ENCODE measurements at regions not wholly inside any gene's neighbourhood (a gene's known extent, or its start where the extent isn't known, plus 50 kb on each side); places are given as distances from the start of the nearest gene placed in this dataset.

GRCh38 chr13:107743100-107743499 is 472.2 kb downstream of the LIG4 start:
- H3K4me3 ChIP-seq (ENCODE audit: low read length): no peak overlapping the region
- no peak for TF ChIP-seq ZNF274 (IDR thresholded peaks at IDR 0.05; ENCODE audit: low read depth, low read length)

GRCh38 chr13:107742544-107742943 is 472.8 kb downstream of the LIG4 start:
- H3K4me3 ChIP-seq (ENCODE audit: low read length): no peak overlapping the region
- TF ChIP-seq ZNF274 (IDR thresholded peaks at IDR 0.05; ENCODE audit: low read depth, low read length): no peak

- H3K4me3 ChIP-seq (ENCODE audit: low read length): no peak overlapping the region
- no peak for TF ChIP-seq ZNF274 (IDR thresholded peaks at IDR 0.05; ENCODE audit: low read depth, low read length)
Measured at GRCh38 chr13:107738004-107738403, 477.3 kb downstream of the LIG4 start.

GRCh38 chr13:107736731-107737130 is 478.6 kb downstream of the LIG4 start:
- TF ChIP-seq ZNF274 (IDR thresholded peaks at IDR 0.05; ENCODE audit: low read depth, low read length): no peak

GRCh38 chr13:107736170-107736569 is 479.2 kb downstream of the LIG4 start:
- H3K4me3 ChIP-seq (ENCODE audit: low read length): no peak overlapping the region
- no peak for TF ChIP-seq ZNF274 (IDR thresholded peaks at IDR 0.05; ENCODE audit: low read depth, low read length)

More at GRCh38 chr13:107736731-107737130, 478.6 kb downstream of the LIG4 start:
- H3K4me3 ChIP-seq (ENCODE audit: low read length): no peak overlapping the region

- H3K4me3 ChIP-seq (ENCODE audit: low read length): no peak overlapping the region
- TF ChIP-seq ZNF274 (IDR thresholded peaks at IDR 0.05; ENCODE audit: low read depth, low read length): no peak
Measured at GRCh38 chr13:107734891-107735625, 480.3 kb downstream of the LIG4 start.

- no peak for TF ChIP-seq ZNF274 (IDR thresholded peaks at IDR 0.05; ENCODE audit: low read depth, low read length)
- H3K4me3 ChIP-seq (ENCODE audit: low read length): no peak overlapping the region
Measured at GRCh38 chr13:107733276-107733675, 482.1 kb downstream of the LIG4 start.

- no peak overlapping the region for H3K4me3 ChIP-seq (ENCODE audit: low read length)
- no peak for TF ChIP-seq ZNF274 (IDR thresholded peaks at IDR 0.05; ENCODE audit: low read depth, low read length)
Measured at GRCh38 chr13:107730813-107731212, 484.5 kb downstream of the LIG4 start.

- no peak overlapping the region for H3K4me3 ChIP-seq (ENCODE audit: low read length)
- TF ChIP-seq ZNF274 (IDR thresholded peaks at IDR 0.05; ENCODE audit: low read depth, low read length): no peak
Measured at GRCh38 chr13:107721125-107721869, 494.0 kb downstream of the LIG4 start.

- no peak overlapping the region for H3K4me3 ChIP-seq (ENCODE audit: low read length)
- no peak for TF ChIP-seq ZNF274 (IDR thresholded peaks at IDR 0.05; ENCODE audit: low read depth, low read length)
Measured at GRCh38 chr13:107716741-107717140, 498.6 kb downstream of the LIG4 start.

GRCh38 chr13:107716241-107716640 is 499.1 kb downstream of the LIG4 start:
- no peak overlapping the region for H3K4me3 ChIP-seq (ENCODE audit: low read length)
- TF ChIP-seq ZNF274 (IDR thresholded peaks at IDR 0.05; ENCODE audit: low read depth, low read length): no peak

- no peak overlapping the region for H3K4me3 ChIP-seq (ENCODE audit: low read length)
- TF ChIP-seq ZNF274 (IDR thresholded peaks at IDR 0.05; ENCODE audit: low read depth, low read length): no peak
Measured at GRCh38 chr13:107715496-107715895, 499.8 kb downstream of the LIG4 start.

GRCh38 chr13:107713314-107713713 is 502.0 kb downstream of the LIG4 start:
- H3K4me3 ChIP-seq (ENCODE audit: low read length): no peak overlapping the region
- no peak for TF ChIP-seq ZNF274 (IDR thresholded peaks at IDR 0.05; ENCODE audit: low read depth, low read length)

- TF ChIP-seq ZNF274 (IDR thresholded peaks at IDR 0.05; ENCODE audit: low read depth, low read length): no peak
- no peak overlapping the region for H3K4me3 ChIP-seq (ENCODE audit: low read length)
Measured at GRCh38 chr13:107712145-107712860, 503.0 kb downstream of the LIG4 start.

- no peak for TF ChIP-seq ZNF274 (IDR thresholded peaks at IDR 0.05; ENCODE audit: low read depth, low read length)
- H3K4me3 ChIP-seq (ENCODE audit: low read length): no peak overlapping the region
Measured at GRCh38 chr13:107690181-107690580, 525.2 kb downstream of the LIG4 start.
